Psoas muscle (tissue), 7 donors: ENCODE measurements at regions not wholly inside any gene's neighbourhood (a gene's known extent, or its start where the extent isn't known, plus 50 kb on each side); places are given as distances from the start of the nearest gene placed in this dataset.

Source experiments
- ATAC-seq, 4 donors: fragments of 200-7000 bp; cut with Tn5 transposase; one replicate each; pipeline ENCODE4 v1.9.1; 2020; ENCODE audit warnings: moderate library complexity in 3 of 4, mild to moderate bottlenecking in 2 of 4
- DNase-seq, 2 donors: peaks; one replicate each; pipeline ENCODE4 v3.0.0-alpha.2; 2020
- H3K27ac ChIP-seq: fragments of 200-600 bp; one replicate; pipeline ENCODE4 v1.8.0; 2022
- H3K27me3 ChIP-seq, 3 donors: fragments of 200-600 bp in 1 of 3; one replicate each; pipeline versions ENCODE4 v1.6.1 to v1.8.0; 2013 to 2022; ENCODE audit warnings: low read length in 2 of 3, mild to moderate bottlenecking in 2 of 3, moderate library complexity in 1 of 3; ENCODE audit not compliant: insufficient read depth in 3 of 3
- H3K36me3 ChIP-seq, 2 donors: fragments of 200-600 bp in 1 of 2; one replicate each; pipeline versions ENCODE4 v1.6.1 to v1.8.0; 2013 to 2022; ENCODE audit warnings: low read depth in 1 of 2, mild to moderate bottlenecking in 1 of 2, moderate library complexity in 1 of 2; ENCODE audit not compliant: insufficient read depth in 1 of 2
- H3K4me1 ChIP-seq: fragments of 200-600 bp; one replicate; pipeline ENCODE4 v1.8.0; 2022
- H3K4me3 ChIP-seq: fragments of 200-600 bp; one replicate; pipeline ENCODE4 v1.8.0; 2022; ENCODE audit warnings: mild to moderate bottlenecking
- H3K9me3 ChIP-seq: fragments of 200-600 bp; one replicate; pipeline ENCODE4 v1.8.0; 2022
- WGBS, 3 donors: extraction: QIAGEN DNeasy Blood & Tissue Kit; methylation state at CpG; one replicate each; pipeline versions ENCODE4 v1.1.6 to v1.1.7; 2013; 5-methylcytosine and 5-hydroxymethylcytosine counted together
- intact Hi-C, 2 donors: fragments of 100-400 bp; cut with DNase I; formaldehyde crosslinking; loops; one replicate each; pipeline versions ENCODE4 v1.11.0 to v1.14.2; 2022
- TF ChIP-seq, protein P1 (sequence below): fragments of 200-600 bp; IDR thresholded peaks from one replicate; pipeline ENCODE4 v1.8.0; 2022; ENCODE audit warnings: antibody characterized with exemption
- donor health status: healthy with polysubstance abuse.
- donor health status: DM: no; HTN: no; CAD: no; lungs with moderate emphysema.
- donor health status: Bipolar disorder and iron deficiency.
- donor health status: healthy.
- donor health status: DM: yes; HTN: yes; CAD: no.
- donor health status: DM: no; HTN: no; CAD: no.
- donor health status: DM: yes; HTN: yes; CAD: no.

DNA sequence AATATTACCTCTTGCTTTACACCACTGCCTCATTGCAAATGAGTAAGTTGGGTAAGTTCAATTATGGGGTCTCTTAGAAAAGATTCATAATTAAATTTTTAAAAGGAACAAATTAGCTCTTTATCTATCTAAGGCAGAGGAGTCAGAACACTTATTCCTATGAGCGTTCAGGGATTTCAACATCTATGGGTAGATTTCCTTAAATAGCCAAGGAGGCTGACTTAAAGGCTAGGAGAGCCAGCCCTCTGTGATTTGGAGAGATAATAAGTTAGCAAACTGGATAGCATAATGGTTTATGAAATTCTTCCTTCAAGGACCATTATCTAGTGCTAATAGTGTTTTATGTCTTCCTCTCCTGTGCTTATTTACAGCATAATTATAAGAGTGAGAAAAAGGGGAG is 387.7 kb downstream of the STK39 start:
- WGBS, 3 donors = 43 to 68% (median 67%) methylated on average over 1 of the region's 1 CpG
- Histone ChIP-seq H3K4me1 (no peaks in the 10 kb centered on the region), H3K36me3 (no peaks in the 10 kb centered on the region), H3K9me3 (no peaks in the 10 kb centered on the region), H3K4me3 (no peak overlapping the region), H3K27ac (no peak overlapping the region), H3K27me3 (no peaks in the 10 kb centered on the region)
- TF ChIP-seq, protein P1, sequence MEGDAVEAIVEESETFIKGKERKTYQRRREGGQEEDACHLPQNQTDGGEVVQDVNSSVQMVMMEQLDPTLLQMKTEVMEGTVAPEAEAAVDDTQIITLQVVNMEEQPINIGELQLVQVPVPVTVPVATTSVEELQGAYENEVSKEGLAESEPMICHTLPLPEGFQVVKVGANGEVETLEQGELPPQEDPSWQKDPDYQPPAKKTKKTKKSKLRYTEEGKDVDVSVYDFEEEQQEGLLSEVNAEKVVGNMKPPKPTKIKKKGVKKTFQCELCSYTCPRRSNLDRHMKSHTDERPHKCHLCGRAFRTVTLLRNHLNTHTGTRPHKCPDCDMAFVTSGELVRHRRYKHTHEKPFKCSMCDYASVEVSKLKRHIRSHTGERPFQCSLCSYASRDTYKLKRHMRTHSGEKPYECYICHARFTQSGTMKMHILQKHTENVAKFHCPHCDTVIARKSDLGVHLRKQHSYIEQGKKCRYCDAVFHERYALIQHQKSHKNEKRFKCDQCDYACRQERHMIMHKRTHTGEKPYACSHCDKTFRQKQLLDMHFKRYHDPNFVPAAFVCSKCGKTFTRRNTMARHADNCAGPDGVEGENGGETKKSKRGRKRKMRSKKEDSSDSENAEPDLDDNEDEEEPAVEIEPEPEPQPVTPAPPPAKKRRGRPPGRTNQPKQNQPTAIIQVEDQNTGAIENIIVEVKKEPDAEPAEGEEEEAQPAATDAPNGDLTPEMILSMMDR = no peak
- ATAC-seq = peak in 2 of 4 donors; percentile 63 to 64
- no peak for DNase-seq
- intact Hi-C loops = no loop called here

DNA sequence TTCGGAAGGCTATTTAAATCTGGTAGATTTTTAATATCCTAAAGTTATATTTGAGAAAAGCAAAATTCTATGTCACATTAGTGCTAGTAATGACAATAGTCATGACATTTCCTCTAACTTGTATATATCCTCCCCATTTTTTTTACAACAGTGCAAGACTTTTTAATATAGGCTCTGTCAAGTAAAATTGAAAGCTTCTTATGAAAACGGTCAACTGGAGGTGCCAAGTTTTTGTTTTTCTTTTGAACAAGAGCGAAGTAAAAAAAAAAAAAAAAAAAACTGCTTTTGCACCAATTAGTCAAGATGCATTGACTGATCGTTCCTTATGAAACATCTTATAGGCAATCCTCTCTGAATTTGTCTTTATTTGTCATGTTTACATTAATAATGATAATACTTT is 389.3 kb downstream of the STK39 start:
- no peak for ATAC-seq
- Histone ChIP-seq H3K36me3 (no peaks in the 10 kb centered on the region), H3K4me3 (no peak overlapping the region), H3K27ac (no peak overlapping the region), H3K4me1 (no peaks in the 10 kb centered on the region), H3K9me3 (no peaks in the 10 kb centered on the region), H3K27me3 (no peaks in the 10 kb centered on the region)
- WGBS, 3 donors = 79 to 93% (median 83%) methylated on average over 4 of the region's 4 CpGs
- intact Hi-C loops = no loop called here
- no peak for DNase-seq
- TF ChIP-seq, protein P1 = no peak

DNA sequence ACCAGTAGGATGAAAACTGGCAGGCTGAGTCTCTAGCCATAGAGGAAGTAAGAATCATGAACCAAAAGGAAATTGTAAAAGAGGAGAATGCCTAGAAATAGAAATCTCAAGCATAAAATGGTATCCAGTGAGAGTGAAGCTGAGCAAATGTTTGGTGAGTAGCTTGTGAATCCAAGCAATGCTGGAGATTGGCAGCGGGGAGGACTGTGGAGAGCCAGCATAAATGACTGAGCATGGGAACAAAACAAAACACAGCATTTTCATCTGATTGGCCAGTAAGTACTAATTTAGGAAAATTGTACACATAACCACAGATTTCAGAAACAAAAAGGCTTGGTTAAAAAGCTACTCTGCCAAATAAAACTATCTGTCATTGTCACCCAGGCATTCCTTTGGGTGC is 390.0 kb downstream of the STK39 start:
- 33 to 92% (median 71%) methylated on average over 1 of the region's 1 CpG for WGBS, 3 donors
- intact Hi-C loops = no loop called here
- no peaks in the 10 kb centered on the region for H3K27me3 ChIP-seq
- TF ChIP-seq, protein P1 = no peak
- H3K36me3 ChIP-seq = no peaks in the 10 kb centered on the region
- H3K4me1 ChIP-seq = no peaks in the 10 kb centered on the region
- no peak overlapping the region for H3K4me3 ChIP-seq
- ATAC-seq (peak in 1 of 4 donors; percentile 43), DNase-seq (no peak)
- no peaks in the 10 kb centered on the region for H3K9me3 ChIP-seq
- H3K27ac ChIP-seq = no peak overlapping the region

DNA sequence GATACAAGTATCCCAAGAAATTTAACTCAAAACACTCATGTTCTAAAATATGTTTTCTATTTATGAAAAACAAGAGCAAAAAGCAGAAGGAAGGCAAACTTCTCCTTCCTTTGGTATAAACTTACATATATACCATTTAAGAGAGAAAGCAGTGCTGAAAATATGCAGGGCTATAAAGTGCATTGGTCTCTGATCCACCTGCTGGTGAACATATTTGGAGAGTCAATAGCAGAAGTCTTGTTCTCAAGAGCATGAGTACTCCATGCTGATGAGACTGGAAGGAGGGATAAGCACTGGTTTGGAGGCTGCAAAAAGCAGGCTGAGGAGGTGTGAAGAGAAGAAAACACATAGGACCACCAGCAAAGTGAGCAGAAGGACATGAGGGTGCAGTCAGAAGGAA is 391.2 kb downstream of the STK39 start:
- no peaks in the 10 kb centered on the region for H3K27me3 ChIP-seq
- DNase-seq (no peak), ATAC-seq (no peak)
- H3K9me3 ChIP-seq = no peaks in the 10 kb centered on the region
- no peaks in the 10 kb centered on the region for H3K36me3 ChIP-seq
- intact Hi-C loops = no loop called here
- H3K4me3 ChIP-seq = no peak overlapping the region
- no peaks in the 10 kb centered on the region for H3K4me1 ChIP-seq
- TF ChIP-seq, protein P1 = no peak
- no peak overlapping the region for H3K27ac ChIP-seq

DNA sequence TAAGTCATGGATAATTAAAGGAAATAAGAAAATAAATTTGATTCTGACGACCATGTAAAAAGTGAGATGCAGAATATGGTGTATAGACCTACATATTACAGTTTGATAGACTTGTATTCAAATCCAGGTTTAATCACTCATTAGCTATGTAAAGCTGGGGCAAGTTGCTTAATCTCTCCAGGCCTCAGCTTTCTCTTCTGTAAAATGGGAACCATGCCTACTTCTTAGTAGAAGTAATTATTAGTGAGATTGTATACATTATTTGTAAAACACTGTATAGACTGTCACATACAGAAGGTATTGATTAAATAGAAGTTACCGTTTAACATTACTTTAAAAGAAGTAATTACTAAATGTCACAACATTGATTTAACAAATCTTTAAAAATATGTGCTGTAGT is 392.2 kb downstream of the STK39 start:
- Histone ChIP-seq H3K4me3 (no peak overlapping the region), H3K27me3 (no peaks in the 10 kb centered on the region), H3K4me1 (no peaks in the 10 kb centered on the region), H3K27ac (no peak overlapping the region), H3K36me3 (no peaks in the 10 kb centered on the region), H3K9me3 (no peaks in the 10 kb centered on the region)
- WGBS, 3 donors = 87 to 96% (median 91%) methylated on average over 2 of the region's 2 CpGs
- TF ChIP-seq, protein P1 = no peak
- ATAC-seq (no peak), DNase-seq (no peak)
- intact Hi-C loops = no loop called here
